ENCODE measurements at regions not wholly inside any gene's neighbourhood (a gene's known extent, or its start where the extent isn't known, plus 50 kb on each side); places are given as distances from the start of the nearest gene placed in this dataset.
"Not testable (repeated sequence)": the region's sequence is repeated elsewhere in the genome, so short reads cannot be mapped to it uniquely, and the experiment has no call there.

DNA sequence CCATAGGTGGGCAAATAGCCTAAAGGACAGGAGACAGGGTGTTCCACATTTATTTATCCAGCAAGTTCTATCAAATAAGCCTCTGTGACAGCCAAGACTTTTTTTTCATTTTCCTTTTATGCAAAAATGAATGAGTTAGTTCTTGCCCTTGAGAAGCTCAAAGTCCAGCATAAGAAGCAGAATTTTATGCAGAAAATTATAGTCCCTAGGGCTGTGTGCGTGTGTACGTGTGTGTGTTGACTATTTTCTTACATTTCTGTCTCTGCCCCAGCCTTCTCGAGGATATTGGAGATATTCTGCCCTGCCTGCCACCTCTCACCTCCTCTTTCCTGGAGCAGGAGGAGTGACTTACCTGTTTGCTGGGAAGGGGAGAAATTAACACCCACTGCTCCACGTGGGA lies 221.9 kb downstream of the SREK1 start:
- no peak for DNase-seq (ENCODE audit: low read depth)
- no peak overlapping the region for H3K4me3 ChIP-seq (ENCODE audit: low read depth, low read length)
- TF ChIP-seq, protein P1, sequence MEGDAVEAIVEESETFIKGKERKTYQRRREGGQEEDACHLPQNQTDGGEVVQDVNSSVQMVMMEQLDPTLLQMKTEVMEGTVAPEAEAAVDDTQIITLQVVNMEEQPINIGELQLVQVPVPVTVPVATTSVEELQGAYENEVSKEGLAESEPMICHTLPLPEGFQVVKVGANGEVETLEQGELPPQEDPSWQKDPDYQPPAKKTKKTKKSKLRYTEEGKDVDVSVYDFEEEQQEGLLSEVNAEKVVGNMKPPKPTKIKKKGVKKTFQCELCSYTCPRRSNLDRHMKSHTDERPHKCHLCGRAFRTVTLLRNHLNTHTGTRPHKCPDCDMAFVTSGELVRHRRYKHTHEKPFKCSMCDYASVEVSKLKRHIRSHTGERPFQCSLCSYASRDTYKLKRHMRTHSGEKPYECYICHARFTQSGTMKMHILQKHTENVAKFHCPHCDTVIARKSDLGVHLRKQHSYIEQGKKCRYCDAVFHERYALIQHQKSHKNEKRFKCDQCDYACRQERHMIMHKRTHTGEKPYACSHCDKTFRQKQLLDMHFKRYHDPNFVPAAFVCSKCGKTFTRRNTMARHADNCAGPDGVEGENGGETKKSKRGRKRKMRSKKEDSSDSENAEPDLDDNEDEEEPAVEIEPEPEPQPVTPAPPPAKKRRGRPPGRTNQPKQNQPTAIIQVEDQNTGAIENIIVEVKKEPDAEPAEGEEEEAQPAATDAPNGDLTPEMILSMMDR (IDR thresholded peaks at IDR 0.05; ENCODE audit: insufficient read depth, low read depth, low read length, missing control alignments) = no peak

DNA sequence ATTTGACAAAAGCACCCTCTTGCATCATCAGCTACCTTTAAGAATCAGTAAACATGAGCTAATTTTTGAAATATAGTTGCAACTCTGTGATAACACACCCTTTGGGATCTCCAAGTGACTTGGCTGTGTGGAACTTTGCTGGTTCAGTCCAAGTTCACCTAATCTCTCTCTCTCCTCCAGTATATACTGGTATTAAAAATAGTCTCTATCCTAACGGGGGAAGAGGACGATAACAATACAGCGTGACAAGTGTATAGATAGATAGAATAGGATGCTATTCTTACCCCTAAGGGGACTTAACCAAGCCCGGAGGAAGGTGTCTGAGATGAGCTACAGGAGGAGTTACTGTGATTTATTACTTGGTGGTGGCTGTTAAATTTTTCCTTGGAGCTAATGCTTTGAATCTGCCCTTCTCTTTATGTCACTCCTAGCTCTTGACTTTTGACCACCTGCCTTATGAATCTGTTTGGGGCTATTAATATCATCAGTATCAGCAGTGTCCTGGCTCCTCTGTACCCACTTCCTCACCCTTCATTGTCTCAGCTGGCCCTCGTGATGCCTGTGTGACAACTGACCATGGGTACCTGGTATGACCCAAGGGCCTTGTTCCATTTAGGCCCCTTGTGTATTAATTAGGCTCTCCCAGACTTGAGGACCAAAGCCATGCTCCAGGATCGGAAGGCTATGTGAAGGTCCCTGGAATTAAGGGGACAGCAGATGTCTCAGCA lies 223.9 kb downstream of the SREK1 start:
- DNase-seq (ENCODE audit: low read depth) = no peak
- H3K4me3 ChIP-seq (ENCODE audit: low read depth, low read length) = no peak overlapping the region
- TF ChIP-seq, protein P1 (IDR thresholded peaks at IDR 0.05; ENCODE audit: insufficient read depth, low read depth, low read length, missing control alignments) = no peak

DNA sequence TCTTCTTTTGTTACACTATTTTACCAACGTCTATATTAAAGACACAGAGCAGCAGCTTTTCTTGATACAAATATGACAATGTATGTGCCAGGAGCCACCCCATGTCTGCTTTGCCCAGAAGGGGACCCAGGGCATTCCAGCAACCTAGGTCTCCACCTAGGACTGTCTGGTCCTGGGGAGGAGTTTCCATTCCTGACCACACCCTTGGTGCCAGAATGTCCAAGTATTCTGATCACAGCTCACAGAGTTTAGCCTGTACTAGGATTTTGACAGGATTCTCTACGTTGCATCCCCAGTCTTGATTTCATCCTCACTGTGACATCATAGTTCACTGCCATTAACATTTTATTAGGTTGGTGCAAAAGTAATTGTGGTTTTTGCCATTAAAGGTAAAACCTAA lies 224.7 kb downstream of the SREK1 start:
- no peak overlapping the region for H3K4me3 ChIP-seq (ENCODE audit: low read depth, low read length)
- TF ChIP-seq, protein P1 (IDR thresholded peaks at IDR 0.05; ENCODE audit: insufficient read depth, low read depth, low read length, missing control alignments) = no peak
- DNase-seq (ENCODE audit: low read depth) = no peak

DNA sequence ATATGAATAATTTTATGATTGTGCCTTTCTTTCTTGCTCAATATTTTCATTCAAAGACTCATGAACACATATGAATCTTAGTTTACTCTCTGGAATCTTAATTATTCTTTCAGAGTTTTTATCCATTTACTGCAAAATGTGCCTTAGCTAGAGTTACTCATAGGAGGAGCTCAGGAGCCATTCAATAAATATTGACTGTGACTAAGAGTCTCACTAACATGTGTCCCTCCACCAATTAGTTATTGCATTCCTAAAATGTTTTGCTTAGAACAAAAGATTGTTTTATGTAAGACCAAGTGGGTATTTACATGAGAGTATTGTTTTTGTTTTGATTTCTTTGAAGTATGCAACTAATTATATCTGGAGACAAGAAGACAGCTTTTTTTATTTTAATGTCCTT lies 218.4 kb upstream of the MAST4 start:
- H3K4me3 ChIP-seq (ENCODE audit: low read depth, low read length) = no peak overlapping the region
- DNase-seq (ENCODE audit: low read depth) = no peak
- TF ChIP-seq, protein P1 (IDR thresholded peaks at IDR 0.05; ENCODE audit: insufficient read depth, low read depth, low read length, missing control alignments) = no peak

DNA sequence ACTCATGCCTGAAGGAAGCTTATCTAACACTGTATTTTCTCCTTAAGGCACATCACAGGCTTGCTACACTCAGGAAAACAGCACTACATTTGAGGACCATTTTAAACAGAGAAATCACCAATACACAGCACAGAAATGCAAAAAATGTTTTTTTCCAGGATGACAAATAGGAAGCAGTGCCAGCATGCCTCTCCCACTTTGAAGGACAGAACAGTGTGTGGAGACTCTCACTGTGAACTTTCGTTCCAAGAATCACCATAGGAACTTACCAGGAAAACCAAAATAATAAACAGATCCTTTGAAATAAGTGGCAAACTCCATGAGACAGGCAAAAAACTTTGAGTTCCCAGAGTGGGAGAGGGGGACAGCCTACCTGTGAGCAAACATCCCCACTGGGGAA lies 217.8 kb upstream of the MAST4 start:
- TF ChIP-seq, protein P1 (IDR thresholded peaks at IDR 0.05; ENCODE audit: insufficient read depth, low read depth, low read length, missing control alignments) = no peak
- DNase-seq (ENCODE audit: low read depth) = no peak
- H3K4me3 ChIP-seq (ENCODE audit: low read depth, low read length) = no peak overlapping the region

DNA sequence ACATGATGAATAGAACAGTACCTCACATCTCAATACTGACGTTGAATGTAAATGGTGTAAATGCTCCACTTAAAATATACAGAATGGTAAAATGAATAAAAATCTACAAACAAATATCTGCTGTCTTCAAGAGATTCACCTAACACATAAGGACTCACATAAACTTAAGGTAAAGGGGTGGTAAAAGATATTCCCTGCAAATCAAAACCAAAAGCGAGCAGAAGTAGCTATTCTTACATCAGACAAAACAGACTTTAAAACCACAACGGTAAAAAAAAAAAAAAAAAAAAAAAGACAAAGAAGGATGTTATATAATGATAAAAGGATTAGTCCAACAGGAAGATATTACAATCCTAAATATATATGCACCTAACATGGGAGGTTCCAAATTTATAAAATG lies 214.0 kb upstream of the MAST4 start:
- no peak overlapping the region for H3K4me3 ChIP-seq (ENCODE audit: low read depth, low read length)
- DNase-seq (ENCODE audit: low read depth) = no peak
- TF ChIP-seq, protein P1 (IDR thresholded peaks at IDR 0.05; ENCODE audit: insufficient read depth, low read depth, low read length, missing control alignments) = no peak

DNA sequence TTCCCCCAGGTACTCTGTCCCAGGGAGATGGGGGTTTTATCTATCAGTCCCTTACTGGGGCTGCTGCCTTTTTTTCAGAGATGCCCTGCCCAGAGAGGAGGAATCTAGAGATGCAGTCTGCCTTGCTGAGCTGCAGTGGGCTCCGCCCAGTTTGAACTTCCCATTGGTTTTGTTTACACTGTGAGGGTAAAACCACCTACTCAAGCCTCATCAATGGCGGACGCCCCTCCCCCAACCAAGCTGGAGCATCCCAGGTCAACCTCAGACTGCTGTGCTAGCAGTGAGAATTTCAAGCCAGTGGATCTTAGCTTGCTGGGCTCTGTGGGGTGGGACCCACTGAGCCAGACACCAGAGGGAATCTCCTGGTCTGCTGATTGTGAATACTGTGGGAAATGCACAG lies 191.0 kb upstream of the MAST4 start:
- H3K4me3 ChIP-seq (ENCODE audit: low read depth, low read length); DNase-seq (ENCODE audit: low read depth): not testable (repeated sequence)
